CD14-positive monocyte (primary cell): ENCODE measurements at regions not wholly inside any gene's neighbourhood (a gene's known extent, or its start where the extent isn't known, plus 50 kb on each side); places are given as distances from the start of the nearest gene placed in this dataset.

Source experiments
- DNase-seq, 3 donors: peaks; one replicate each; pipeline ENCODE4 v3.0.0-alpha.2; 2011 to 2022
- H2AFZ ChIP-seq: 2 replicates; pipeline ENCODE4 v1.6.0; 2012; ENCODE audit warnings: mild to moderate bottlenecking, low read depth, low read length, inconsistent platforms; ENCODE audit not compliant: insufficient read depth, poor library complexity, severe bottlenecking
- H3K27ac ChIP-seq, 2 donors: 1 replicate in 1 of 2; 2 replicates in 1 of 2; pipeline ENCODE4 v1.5.1; 2012 to 2013; ENCODE audit warnings: low read length in 2 of 2, control low read depth in 1 of 2, inconsistent platforms in 1 of 2, low read depth in 1 of 2, mild to moderate bottlenecking in 1 of 2
- H3K27me3 ChIP-seq, 2 donors: one replicate each; pipeline versions ENCODE4 v1.6.0 to v1.6.1; 2011 to 2013; ENCODE audit warnings: low read length in 2 of 2; ENCODE audit not compliant: control insufficient read depth in 2 of 2, insufficient read depth in 2 of 2
- H3K36me3 ChIP-seq, 2 donors: replicated peaks in 1 of 2; 1 replicate in 1 of 2; 2 replicates in 1 of 2; pipeline versions ENCODE4 v1.5.1 to v1.6.1; 2012 to 2013; ENCODE audit warnings: low read length in 2 of 2, control low read depth in 1 of 2, inconsistent platforms in 1 of 2, mild to moderate bottlenecking in 1 of 2; ENCODE audit not compliant: insufficient read depth in 2 of 2, control insufficient read depth in 1 of 2
- H3K4me1 ChIP-seq, 2 donors: 1 replicate in 1 of 2; 2 replicates in 1 of 2; pipeline versions ENCODE4 v1.5.1 to v1.6.1; 2012 to 2013; ENCODE audit warnings: low read length in 2 of 2, control low read depth in 1 of 2, inconsistent platforms in 1 of 2, mild to moderate bottlenecking in 1 of 2, moderate library complexity in 1 of 2; ENCODE audit not compliant: insufficient read depth in 2 of 2, control insufficient read depth in 1 of 2
- H3K4me2 ChIP-seq: replicated peaks from 2 replicates; pipeline ENCODE3; 2012; ENCODE audit warnings: low read length, moderate library complexity, mild to moderate bottlenecking; ENCODE audit not compliant: poor library complexity, severe bottlenecking; ENCODE audit errors: extremely low read depth
- H3K4me3 ChIP-seq, 3 experiments: fragments of 200-600 bp in 1 of 3; sonication (generic) in 1 of 3; replicated peaks in 1 of 3; 1 replicate in 2 of 3; 2 replicates in 1 of 3; pipeline ENCODE4 v1.5.1; 2011 to 2013; ENCODE audit warnings: low read length in 3 of 3, mild to moderate bottlenecking in 3 of 3, control low read depth in 2 of 3, low read depth in 2 of 3, inconsistent platforms in 1 of 3, moderate library complexity in 1 of 3
- H3K79me2 ChIP-seq: 2 replicates; pipeline ENCODE4 v1.6.0; 2012; ENCODE audit warnings: mild to moderate bottlenecking, control low read depth, inconsistent platforms, low read length, moderate library complexity; ENCODE audit not compliant: insufficient read depth
- H3K9ac ChIP-seq: 2 replicates; pipeline ENCODE4 v1.6.0; 2017; ENCODE audit warnings: low read length, mild to moderate bottlenecking; ENCODE audit not compliant: insufficient read depth, poor library complexity, severe bottlenecking
- H3K9me3 ChIP-seq, 2 donors: replicated peaks in 1 of 2; 1 replicate in 1 of 2; 2 replicates in 1 of 2; pipeline versions ENCODE4 v1.5.1 to v1.6.1; 2012 to 2013; ENCODE audit warnings: low read length in 2 of 2, control low read depth in 1 of 2; ENCODE audit not compliant: control insufficient read depth in 1 of 2, insufficient read depth in 1 of 2
- H4K20me1 ChIP-seq: 2 replicates; pipeline ENCODE4 v1.6.0; 2012; ENCODE audit warnings: mild to moderate bottlenecking, low read length, control low read depth, moderate library complexity; ENCODE audit not compliant: insufficient read depth
- H3K27ac Mint-ChIP-seq, 7 donors: one replicate each; pipeline ENCODE4 v1.8.0; 2020; ENCODE audit warnings: mild to moderate bottlenecking in 7 of 7, mixed read lengths in 7 of 7, moderate library complexity in 6 of 7, inconsistent platforms in 2 of 7
- H3K27me3 Mint-ChIP-seq, 3 donors: one replicate each; pipeline ENCODE4 v1.8.0; 2021 to 2022; ENCODE audit warnings: low read depth in 3 of 3, mild to moderate bottlenecking in 3 of 3, mixed read lengths in 3 of 3, moderate library complexity in 3 of 3, inconsistent platforms in 1 of 3
- H3K36me3 Mint-ChIP-seq, 2 donors: one replicate each; pipeline ENCODE4 v1.8.0; 2020; ENCODE audit warnings: mixed read lengths in 2 of 2, inconsistent platforms in 1 of 2, mild to moderate bottlenecking in 1 of 2
- H3K4me1 Mint-ChIP-seq: one replicate; pipeline ENCODE4 v1.8.0; 2020; ENCODE audit warnings: mild to moderate bottlenecking, mixed read lengths
- H3K4me3 Mint-ChIP-seq, 2 donors: one replicate each; pipeline ENCODE4 v1.8.0; 2020; ENCODE audit warnings: mild to moderate bottlenecking in 2 of 2, mixed read lengths in 2 of 2, moderate library complexity in 1 of 2
- H3K9me3 Mint-ChIP-seq, 7 donors: one replicate each; pipeline ENCODE4 v1.8.0; 2020 to 2022; ENCODE audit warnings: mixed read lengths in 7 of 7, mild to moderate bottlenecking in 6 of 7, moderate library complexity in 6 of 7, inconsistent platforms in 2 of 7
- WGBS: methylation state at CpG from one replicate; pipeline ENCODE4 v1.1.5; 2013; ENCODE audit warnings: missing lambda C conversion rate; ENCODE audit not compliant: insufficient coverage; 5-methylcytosine and 5-hydroxymethylcytosine counted together
- intact Hi-C, 2 donors: fragments of 100-400 bp; cut with micrococcal nuclease; formaldehyde crosslinking; loops; one replicate each; pipeline versions ENCODE4 v1.15.0 to v1.15.1; 2023
- TF ChIP-seq, protein P1 (sequence below): fragments of 200-600 bp; IDR thresholded peaks from one replicate; pipeline ENCODE4 v1.8.0; 2022; ENCODE audit warnings: antibody characterized with exemption, mild to moderate bottlenecking

DNA sequence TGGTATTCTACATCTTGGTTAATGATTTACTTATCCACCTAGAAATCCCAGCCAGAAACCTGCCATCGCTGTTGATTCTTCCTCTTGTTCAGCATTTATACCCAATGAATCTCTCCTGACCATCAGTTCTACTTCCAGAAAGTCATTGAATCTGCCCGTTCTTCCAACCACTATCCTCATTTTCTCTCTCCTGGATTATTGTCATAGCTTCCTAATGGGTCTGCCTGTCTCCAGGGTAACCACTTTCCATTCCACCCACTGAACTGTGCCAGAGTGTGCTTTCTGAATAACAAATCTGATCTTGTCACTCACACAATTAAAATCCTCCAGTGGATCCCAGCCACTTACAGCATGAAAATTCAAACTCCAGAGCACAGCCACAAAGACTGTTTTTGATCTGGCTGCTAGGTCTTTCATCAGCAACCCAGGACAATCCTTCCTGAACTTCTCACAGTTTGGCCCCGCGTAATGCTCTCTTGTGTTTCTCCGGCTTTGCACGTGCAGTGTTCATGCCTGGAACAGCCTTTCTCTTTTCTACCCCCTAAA is 330.6 kb downstream of the SPRY2 start:
- no peaks in the 10 kb centered on the region for H4K20me1 ChIP-seq
- Mint-ChIP-seq H3K27ac (no peak overlapping the region), H3K36me3 (no peaks in the 10 kb centered on the region), H3K9me3 (peaks cover 0 to 3% (median 0%) of the 10 kb centered on the region in 7 donors), H3K4me3 (no peak overlapping the region), H3K4me1 (no peaks in the 10 kb centered on the region), H3K27me3 (peaks cover 0 to 3% (median 0%) of the 10 kb centered on the region in 3 donors)
- no peaks in the 10 kb centered on the region for H3K9me3 ChIP-seq
- intact Hi-C loops: no loop called here
- H3K4me3 ChIP-seq: no peak overlapping the region
- no peak overlapping the region for H2AFZ ChIP-seq
- WGBS: 95% methylated on average over 6 of the region's 6 CpGs
- H3K9ac ChIP-seq: no peak overlapping the region
- TF ChIP-seq, protein P1, sequence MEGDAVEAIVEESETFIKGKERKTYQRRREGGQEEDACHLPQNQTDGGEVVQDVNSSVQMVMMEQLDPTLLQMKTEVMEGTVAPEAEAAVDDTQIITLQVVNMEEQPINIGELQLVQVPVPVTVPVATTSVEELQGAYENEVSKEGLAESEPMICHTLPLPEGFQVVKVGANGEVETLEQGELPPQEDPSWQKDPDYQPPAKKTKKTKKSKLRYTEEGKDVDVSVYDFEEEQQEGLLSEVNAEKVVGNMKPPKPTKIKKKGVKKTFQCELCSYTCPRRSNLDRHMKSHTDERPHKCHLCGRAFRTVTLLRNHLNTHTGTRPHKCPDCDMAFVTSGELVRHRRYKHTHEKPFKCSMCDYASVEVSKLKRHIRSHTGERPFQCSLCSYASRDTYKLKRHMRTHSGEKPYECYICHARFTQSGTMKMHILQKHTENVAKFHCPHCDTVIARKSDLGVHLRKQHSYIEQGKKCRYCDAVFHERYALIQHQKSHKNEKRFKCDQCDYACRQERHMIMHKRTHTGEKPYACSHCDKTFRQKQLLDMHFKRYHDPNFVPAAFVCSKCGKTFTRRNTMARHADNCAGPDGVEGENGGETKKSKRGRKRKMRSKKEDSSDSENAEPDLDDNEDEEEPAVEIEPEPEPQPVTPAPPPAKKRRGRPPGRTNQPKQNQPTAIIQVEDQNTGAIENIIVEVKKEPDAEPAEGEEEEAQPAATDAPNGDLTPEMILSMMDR: no peak
- no peak for DNase-seq
- no peak overlapping the region for H3K4me2 ChIP-seq
- H3K27ac ChIP-seq: no peak overlapping the region
- no peaks in the 10 kb centered on the region for H3K36me3 ChIP-seq
- no peaks in the 10 kb centered on the region for H3K79me2 ChIP-seq
- H3K4me1 ChIP-seq: no peaks in the 10 kb centered on the region
- no peaks in the 10 kb centered on the region for H3K27me3 ChIP-seq

DNA sequence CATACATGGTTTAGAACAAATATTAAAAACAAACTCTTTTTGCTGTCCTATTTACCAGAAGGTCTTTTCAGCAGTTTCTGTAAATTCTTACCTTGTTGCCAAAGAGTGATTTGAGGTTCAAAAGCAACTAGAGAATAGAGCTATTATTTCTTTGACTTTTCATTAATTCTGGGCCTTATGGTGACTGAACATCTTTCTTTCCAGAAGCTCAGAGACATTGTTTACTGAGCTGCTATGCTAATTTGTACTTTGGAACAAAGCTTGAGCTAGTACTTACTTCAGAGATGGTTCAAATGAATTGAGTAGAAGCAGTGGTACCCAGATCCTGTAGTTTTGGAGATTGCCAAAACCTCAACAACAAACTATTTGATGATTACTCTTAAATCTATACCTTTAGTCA is 331.2 kb downstream of the SPRY2 start:
- Histone ChIP-seq H3K4me3 (no peak overlapping the region), H3K27ac (no peak overlapping the region), H3K9me3 (no peaks in the 10 kb centered on the region), H4K20me1 (no peaks in the 10 kb centered on the region), H3K27me3 (no peaks in the 10 kb centered on the region), H3K4me1 (no peaks in the 10 kb centered on the region), H2AFZ (no peak overlapping the region), H3K79me2 (no peaks in the 10 kb centered on the region), H3K9ac (no peak overlapping the region), H3K4me2 (no peak overlapping the region), H3K36me3 (no peaks in the 10 kb centered on the region)
- H3K27ac Mint-ChIP-seq: no peak overlapping the region
- no peaks in the 10 kb centered on the region for H3K36me3 Mint-ChIP-seq
- no peaks in the 10 kb centered on the region for H3K4me1 Mint-ChIP-seq
- peaks cover 0 to 3% (median 0%) of the 10 kb centered on the region in 7 donors for H3K9me3 Mint-ChIP-seq
- no peak overlapping the region for H3K4me3 Mint-ChIP-seq
- H3K27me3 Mint-ChIP-seq: peaks cover 0 to 3% (median 0%) of the 10 kb centered on the region in 3 donors
- DNase-seq: no peak
- intact Hi-C loops: no loop called here
- TF ChIP-seq, protein P1: no peak
